H1 (cell line): ENCODE measurements at regions not wholly inside any gene's neighbourhood (a gene's known extent, or its start where the extent isn't known, plus 50 kb on each side); places are given as distances from the start of the nearest gene placed in this dataset.
"Not testable (repeated sequence)": the region's sequence is repeated elsewhere in the genome, so short reads cannot be mapped to it uniquely, and the experiment has no call there.

Experiments
- CTCF ChIA-PET: fragments of 300-600 bp; sonication (Branson Sonifier 250); formaldehyde crosslinking; loops from one replicate; lab custom pipeline; 2021; ENCODE audit not compliant: partially characterized antibody; lab: Charles Lee
- POLR2A ChIA-PET: fragments of 300-600 bp; sonication (Branson Sonifier 250); formaldehyde crosslinking; loops from one replicate; lab custom pipeline; 2021; ENCODE audit warnings: inconsistent platforms; ENCODE audit not compliant: partially characterized antibody; lab: Charles Lee
- DNase-seq, 2 experiments: peaks; one replicate each; pipeline versions ENCODE4 v3.0.0 to v3.0.0-alpha.2; 2010 to 2022; ENCODE audit warnings: low spot score in 2 of 2, low read depth in 1 of 2, mixed read lengths in 1 of 2
- FAIRE-seq: peaks from 2 replicates; lab custom pipeline; 2011; peaks lifted over from hg19 to GRCh38; lab: Jason Lieb, UNC
- H2AFZ ChIP-seq: 2 replicates; pipeline ENCODE4 v1.8.1; 2012; ENCODE audit warnings: low read length, inconsistent platforms
- H2AK5ac ChIP-seq: 2 replicates; pipeline ENCODE4 v1.6.1; 2013; ENCODE audit warnings: low read depth, low read length
- H2BK120ac ChIP-seq: replicated peaks from 2 replicates; pipeline ENCODE3; 2013; ENCODE audit warnings: low read depth, low read length, inconsistent platforms
- H2BK12ac ChIP-seq: 2 replicates; pipeline ENCODE4 v1.6.1; 2013; ENCODE audit warnings: low read depth, low read length
- H2BK15ac ChIP-seq: 2 replicates; pipeline ENCODE4 v1.6.1; 2013; ENCODE audit warnings: low read length
- H2BK20ac ChIP-seq: 2 replicates; pipeline ENCODE4 v1.6.1; 2013; ENCODE audit warnings: low read length
- H2BK5ac ChIP-seq: 2 replicates; pipeline ENCODE4 v1.6.1; 2013; ENCODE audit warnings: low read depth, low read length
- H3K14ac ChIP-seq: 2 replicates; pipeline ENCODE4 v1.6.1; 2013; ENCODE audit warnings: inconsistent platforms; ENCODE audit not compliant: insufficient read length
- H3K18ac ChIP-seq: 2 replicates; pipeline ENCODE4 v1.6.1; 2013; ENCODE audit warnings: low read length; ENCODE audit errors: extremely low read depth
- H3K23ac ChIP-seq: 2 replicates; pipeline ENCODE4 v1.6.1; 2013; ENCODE audit warnings: inconsistent platforms; ENCODE audit not compliant: insufficient read length
- H3K23me2 ChIP-seq: 2 replicates; pipeline ENCODE4 v1.6.1; 2013; ENCODE audit warnings: low read depth, low read length
- H3K27ac ChIP-seq: 2 replicates; pipeline ENCODE4 v1.6.1; 2011; ENCODE audit warnings: low read depth, low read length, inconsistent platforms
- H3K27me3 ChIP-seq, 4 experiments: replicated peaks in 1 of 4; 1 replicate in 1 of 4; 2 replicates in 3 of 4; pipeline versions ENCODE4 v1.6.1 to v1.8.1; 2011 to 2013; ENCODE audit warnings: low read length in 3 of 4, mild to moderate bottlenecking in 3 of 4, inconsistent platforms in 2 of 4, mixed read lengths in 2 of 4, moderate library complexity in 1 of 4; ENCODE audit not compliant: control insufficient read depth in 3 of 4, insufficient read depth in 3 of 4; ENCODE audit errors: extremely low read depth in 1 of 4
- H3K36me3 ChIP-seq, 4 experiments: 2 replicates each; pipeline versions ENCODE4 v1.6.1 to v1.8.1; 2011 to 2013; ENCODE audit warnings: mild to moderate bottlenecking in 4 of 4, low read length in 3 of 4, moderate library complexity in 2 of 4, control low read depth in 1 of 4, inconsistent platforms in 1 of 4; ENCODE audit not compliant: insufficient read depth in 4 of 4, control insufficient read depth in 2 of 4
- H3K4ac ChIP-seq: replicated peaks from 2 replicates; pipeline ENCODE3; 2013; ENCODE audit warnings: low read length, low read depth, mixed read lengths, inconsistent platforms; ENCODE audit not compliant: insufficient read length
- H3K4me1 ChIP-seq, 4 experiments: replicated peaks in 1 of 4; 1 replicate in 1 of 4; 2 replicates in 3 of 4; pipeline versions ENCODE4 v1.6.1 to v1.8.1; 2011 to 2013; ENCODE audit warnings: low read length in 3 of 4, inconsistent platforms in 2 of 4, mixed read lengths in 1 of 4; ENCODE audit not compliant: insufficient read depth in 4 of 4, control insufficient read depth in 3 of 4
- H3K4me2 ChIP-seq, 2 experiments: 2 replicates each; pipeline versions ENCODE4 v1.6.1 to v1.8.1; 2011 to 2013; ENCODE audit warnings: low read depth in 2 of 2, low read length in 2 of 2, control low read depth in 1 of 2, inconsistent platforms in 1 of 2, mild to moderate bottlenecking in 1 of 2; ENCODE audit not compliant: insufficient read depth in 1 of 2
- H3K4me3 ChIP-seq, 4 experiments: fragments of 200-600, 300-600 bp in 1 of 4; sonication (generic), shearing (Covaris generic), sonication (Bioruptor Twin) in 1 of 4; 2 replicates each; pipeline versions ENCODE4 v1.5.1 to v1.8.1; 2011 to 2016; ENCODE audit warnings: low read length in 4 of 4, low read depth in 3 of 4, control low read depth in 2 of 4, inconsistent platforms in 2 of 4, mild to moderate bottlenecking in 2 of 4, mixed read lengths in 1 of 4, moderate library complexity in 1 of 4; ENCODE audit not compliant: insufficient read depth in 2 of 4; ENCODE audit errors: extremely low read depth in 1 of 4
- H3K56ac ChIP-seq: replicated peaks from 2 replicates; pipeline ENCODE3; 2013; ENCODE audit warnings: low read depth, mild to moderate bottlenecking, mixed read lengths, low read length, inconsistent platforms; ENCODE audit not compliant: insufficient read length
- H3K79me1 ChIP-seq: 2 replicates; pipeline ENCODE4 v1.6.1; 2013; ENCODE audit warnings: low read depth, low read length, control low read depth
- H3K79me2 ChIP-seq, 2 experiments: 2 replicates each; pipeline versions ENCODE4 v1.6.1 to v1.8.1; 2012 to 2013; ENCODE audit warnings: low read length in 2 of 2, mild to moderate bottlenecking in 2 of 2, inconsistent platforms in 1 of 2; ENCODE audit not compliant: insufficient read depth in 2 of 2, control insufficient read depth in 1 of 2
- H3K9ac ChIP-seq, 4 experiments: replicated peaks in 1 of 4; 1 replicate in 1 of 4; 2 replicates in 3 of 4; pipeline versions ENCODE4 v1.6.1 to v1.8.1; 2011 to 2013; ENCODE audit warnings: low read depth in 3 of 4, low read length in 3 of 4, control low read depth in 2 of 4, mild to moderate bottlenecking in 2 of 4, moderate library complexity in 2 of 4, inconsistent platforms in 1 of 4; ENCODE audit errors: extremely low read depth in 1 of 4
- H3K9me3 ChIP-seq, 2 experiments: 2 replicates each; pipeline versions ENCODE4 v1.6.1 to v1.8.1; 2012 to 2013; ENCODE audit warnings: mild to moderate bottlenecking in 2 of 2, moderate library complexity in 2 of 2, control low read depth in 1 of 2, inconsistent platforms in 1 of 2, low read depth in 1 of 2, low read length in 1 of 2, mixed read lengths in 1 of 2; ENCODE audit not compliant: insufficient read depth in 2 of 2
- H4K20me1 ChIP-seq, 2 experiments: replicated peaks in 1 of 2; 2 replicates each; pipeline versions ENCODE3 to v1.8.1; 2011 to 2013; ENCODE audit warnings: inconsistent platforms in 2 of 2, low read length in 2 of 2, mild to moderate bottlenecking in 1 of 2; ENCODE audit not compliant: insufficient read depth in 2 of 2, control insufficient read depth in 1 of 2
- H4K5ac ChIP-seq: 2 replicates; pipeline ENCODE4 v1.6.1; 2013; ENCODE audit warnings: low read length, low read depth, mixed read lengths, inconsistent platforms; ENCODE audit not compliant: insufficient read length
- H4K8ac ChIP-seq: 2 replicates; pipeline ENCODE4 v1.8.0; 2013; ENCODE audit warnings: mild to moderate bottlenecking, moderate library complexity, low read length, inconsistent platforms; ENCODE audit not compliant: insufficient read depth; ENCODE audit errors: extremely low read depth
- H4K91ac ChIP-seq: replicated peaks from 2 replicates; pipeline ENCODE3; 2013; ENCODE audit warnings: low read length, mixed read lengths, inconsistent platforms; ENCODE audit not compliant: insufficient read length
- WGBS, 2 experiments: shearing (Covaris generic) in 1 of 2; methylation state at CpG; one replicate each; pipeline versions ENCODE4 v1.1.6 to v1.1.7; 2013 to 2015; ENCODE audit warnings: low lambda C conversion rate in 2 of 2, mixed read lengths in 2 of 2, inconsistent platforms in 1 of 2, low coverage in 1 of 2, missing lambda C conversion rate in 1 of 2; ENCODE audit not compliant: insufficient replicate concordance in 2 of 2, insufficient coverage in 1 of 2, insufficient read length in 1 of 2; ENCODE audit errors: extremely low coverage in 1 of 2, missing lambda C conversion rate in 1 of 2; 5-methylcytosine and 5-hydroxymethylcytosine counted together

GRCh38 chr9:39008907-39009306 is 279.1 kb downstream of the CNTNAP3 start:
- H3K23ac ChIP-seq, H3K4me2 ChIP-seq, DNase-seq, H4K91ac ChIP-seq, H4K8ac ChIP-seq, FAIRE-seq, H4K5ac ChIP-seq, H3K4me1 ChIP-seq, H3K79me1 ChIP-seq, H3K4me3 ChIP-seq, H3K56ac ChIP-seq, H4K20me1 ChIP-seq, H3K18ac ChIP-seq, H3K79me2 ChIP-seq, H3K27me3 ChIP-seq, H3K4ac ChIP-seq, H2AFZ ChIP-seq, H3K23me2 ChIP-seq, H2BK120ac ChIP-seq, H3K36me3 ChIP-seq, H3K9me3 ChIP-seq, H3K27ac ChIP-seq, H2BK20ac ChIP-seq, POLR2A ChIA-PET, H2BK5ac ChIP-seq, H2AK5ac ChIP-seq, H2BK15ac ChIP-seq, H3K9ac ChIP-seq, CTCF ChIA-PET: not testable (repeated sequence)
- 100% methylated on average over 1 of the region's 2 CpGs; no CpG with 5 or more reads in 1 of the 2 experiments for WGBS, 2 experiments
- Histone ChIP-seq H3K14ac (peak overlapping the region; percentile 66), H2BK12ac (0 out of 2 replicates have a peak overlapping the region, but pooled peaks have one; percentile 27)

- FAIRE-seq, H3K18ac ChIP-seq, H3K14ac ChIP-seq, H2BK15ac ChIP-seq, H3K36me3 ChIP-seq, H3K4me3 ChIP-seq, H2BK20ac ChIP-seq, H3K23me2 ChIP-seq, H3K56ac ChIP-seq, DNase-seq, H3K79me2 ChIP-seq, H2AK5ac ChIP-seq, H3K27ac ChIP-seq, H3K79me1 ChIP-seq, H3K9ac ChIP-seq, H2AFZ ChIP-seq, H3K4ac ChIP-seq, H3K4me2 ChIP-seq, H2BK120ac ChIP-seq, POLR2A ChIA-PET, H3K9me3 ChIP-seq, H3K23ac ChIP-seq, H4K8ac ChIP-seq, H2BK5ac ChIP-seq, H4K20me1 ChIP-seq, H3K4me1 ChIP-seq, CTCF ChIA-PET, H4K91ac ChIP-seq, H2BK12ac ChIP-seq, H4K5ac ChIP-seq, H3K27me3 ChIP-seq: not testable (repeated sequence)
These were observed 282.2 kb downstream of the CNTNAP3 start for GRCh38 chr9:39005736-39006135.
